ENCODE measurements at regions not wholly inside any gene's neighbourhood (a gene's known extent, or its start where the extent isn't known, plus 50 kb on each side); places are given as distances from the start of the nearest gene placed in this dataset.

DNA sequence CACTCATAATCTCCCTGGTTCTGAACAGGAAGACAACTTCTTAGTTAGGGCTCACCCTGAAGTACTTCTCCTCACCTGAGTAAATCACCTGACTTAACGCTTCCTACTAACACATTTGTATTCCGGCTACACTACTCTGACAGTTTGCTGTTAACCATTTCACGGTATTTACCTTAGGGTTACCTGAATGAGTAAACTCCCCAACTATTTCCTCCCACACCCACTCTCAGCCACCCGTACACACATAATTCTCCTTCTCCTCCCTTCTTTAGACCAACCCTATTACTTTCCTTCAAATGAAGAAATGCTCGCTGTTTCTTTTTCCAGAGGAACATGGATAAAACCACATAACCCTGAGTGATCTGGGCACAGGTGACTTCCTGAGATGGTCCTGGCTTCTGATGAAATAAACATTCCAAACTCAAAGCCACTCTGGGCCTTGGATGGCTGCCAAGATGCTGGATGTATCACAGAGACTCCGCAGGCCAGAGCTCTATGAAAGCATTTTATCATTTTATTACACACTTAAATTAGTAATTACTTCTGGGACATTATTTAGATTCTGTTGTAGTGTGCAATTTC is 183.6 kb upstream of the ATP11B start:
- DNase-seq = no peak

GRCh38 chr3:182612332-182612731 is 181.0 kb upstream of the ATP11B start:
- DNase-seq = no peak

DNA sequence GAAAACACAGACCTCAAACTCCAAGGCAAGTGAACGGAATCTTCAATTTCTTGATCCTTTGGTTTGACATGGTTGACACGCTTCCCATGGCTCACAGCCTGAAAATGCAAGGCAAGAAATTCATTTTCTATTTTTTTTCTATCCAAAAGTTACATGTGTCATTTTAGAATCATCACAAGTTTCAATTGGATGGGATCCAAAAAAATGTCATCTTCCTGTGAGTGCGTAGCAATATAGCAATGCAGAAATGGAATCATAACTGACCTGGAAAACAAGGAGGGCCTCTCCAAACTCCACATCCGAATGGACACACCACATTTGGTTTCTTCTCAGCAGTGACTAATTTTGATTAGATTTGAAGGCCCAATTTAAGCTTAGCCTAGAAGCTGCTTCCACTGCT is 175.8 kb upstream of the ATP11B start:
- no peak for DNase-seq

GRCh38 chr3:182618085-182618732 is 175.1 kb upstream of the ATP11B start:
- DNase-seq = no peak

DNA sequence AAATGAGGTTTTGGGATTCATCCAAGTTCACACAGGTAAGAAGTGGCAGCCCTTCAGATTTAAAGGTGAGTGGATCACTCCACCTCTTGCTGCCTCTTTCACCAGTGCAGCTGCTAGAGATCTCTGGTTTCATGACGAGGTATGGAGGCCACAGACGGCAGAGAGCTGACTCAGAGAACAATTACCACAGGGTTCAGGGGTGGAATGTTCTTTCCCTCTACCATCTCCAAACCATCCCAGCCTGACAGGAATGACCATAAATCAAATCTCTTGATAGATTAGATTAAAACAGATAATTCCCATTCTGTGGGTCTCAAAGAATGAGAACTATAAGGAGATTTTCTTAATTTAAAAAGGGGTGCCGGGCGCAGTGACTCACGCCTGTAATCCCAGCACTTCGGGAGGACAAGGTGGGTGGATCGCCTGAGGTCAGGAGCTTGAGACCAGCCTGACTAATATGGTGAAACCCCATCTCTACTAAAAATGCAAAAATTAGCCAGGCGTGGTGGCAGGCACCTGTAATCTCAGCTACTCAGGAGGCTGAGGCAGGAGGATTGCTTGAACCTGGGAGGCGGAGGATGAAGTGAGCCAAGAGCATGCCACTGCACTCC is 174.2 kb upstream of the ATP11B start:
- DNase-seq = no peak

GRCh38 chr3:182620723-182621434 is 172.4 kb upstream of the ATP11B start:
- no peak for DNase-seq

DNA sequence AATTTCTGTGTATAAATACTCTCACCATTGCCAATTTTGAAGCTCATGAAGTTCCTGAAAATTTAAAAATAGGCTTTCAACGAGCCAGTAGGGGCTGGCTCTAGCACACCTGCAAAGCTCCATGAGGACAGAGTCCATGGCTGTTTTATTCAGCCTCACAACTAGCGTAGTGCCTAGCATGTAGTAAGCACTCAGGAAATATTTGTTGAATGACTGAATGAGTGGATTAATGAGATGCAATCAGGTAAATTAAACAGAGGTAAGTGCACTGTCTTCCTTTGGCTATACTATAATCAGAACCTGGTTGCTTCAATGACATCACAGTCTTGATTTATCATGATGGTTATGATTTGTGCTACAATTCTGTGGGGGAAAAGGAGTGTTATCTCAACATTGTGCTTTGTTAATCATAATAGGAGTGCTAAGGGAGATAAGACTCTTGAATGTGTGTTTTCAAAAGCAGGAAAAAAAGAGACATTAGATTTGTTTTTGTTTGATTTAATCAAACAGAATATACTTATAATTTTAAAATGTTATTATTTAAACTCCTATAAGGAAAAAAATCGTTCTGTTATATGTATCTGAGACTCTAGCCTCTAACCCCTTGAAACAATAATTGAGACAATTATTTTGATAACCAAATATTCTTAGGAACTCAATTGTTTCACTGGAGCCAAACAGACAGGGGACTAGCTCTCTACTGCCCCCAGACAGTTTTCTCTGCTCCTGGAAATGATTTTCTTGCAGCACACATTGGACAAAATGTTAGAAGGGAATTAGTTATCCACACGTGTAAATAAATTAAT is 171.7 kb upstream of the ATP11B start:
- DNase-seq = no peak

DNA sequence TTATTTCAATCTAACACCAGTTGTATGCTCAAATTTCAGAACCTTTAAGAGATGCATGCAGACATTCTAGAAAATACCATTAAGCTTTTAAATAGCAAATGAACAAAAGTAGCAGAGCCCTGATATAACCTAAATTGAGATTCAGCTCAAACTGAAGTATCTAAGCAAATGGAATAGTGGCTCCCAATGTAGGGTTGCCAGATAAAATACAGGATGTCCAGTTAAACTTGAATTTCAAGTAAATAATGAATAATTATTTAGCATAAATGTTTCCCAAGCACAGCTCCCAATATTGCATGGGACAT is 171.1 kb upstream of the ATP11B start:
- DNase-seq = no peak

DNA sequence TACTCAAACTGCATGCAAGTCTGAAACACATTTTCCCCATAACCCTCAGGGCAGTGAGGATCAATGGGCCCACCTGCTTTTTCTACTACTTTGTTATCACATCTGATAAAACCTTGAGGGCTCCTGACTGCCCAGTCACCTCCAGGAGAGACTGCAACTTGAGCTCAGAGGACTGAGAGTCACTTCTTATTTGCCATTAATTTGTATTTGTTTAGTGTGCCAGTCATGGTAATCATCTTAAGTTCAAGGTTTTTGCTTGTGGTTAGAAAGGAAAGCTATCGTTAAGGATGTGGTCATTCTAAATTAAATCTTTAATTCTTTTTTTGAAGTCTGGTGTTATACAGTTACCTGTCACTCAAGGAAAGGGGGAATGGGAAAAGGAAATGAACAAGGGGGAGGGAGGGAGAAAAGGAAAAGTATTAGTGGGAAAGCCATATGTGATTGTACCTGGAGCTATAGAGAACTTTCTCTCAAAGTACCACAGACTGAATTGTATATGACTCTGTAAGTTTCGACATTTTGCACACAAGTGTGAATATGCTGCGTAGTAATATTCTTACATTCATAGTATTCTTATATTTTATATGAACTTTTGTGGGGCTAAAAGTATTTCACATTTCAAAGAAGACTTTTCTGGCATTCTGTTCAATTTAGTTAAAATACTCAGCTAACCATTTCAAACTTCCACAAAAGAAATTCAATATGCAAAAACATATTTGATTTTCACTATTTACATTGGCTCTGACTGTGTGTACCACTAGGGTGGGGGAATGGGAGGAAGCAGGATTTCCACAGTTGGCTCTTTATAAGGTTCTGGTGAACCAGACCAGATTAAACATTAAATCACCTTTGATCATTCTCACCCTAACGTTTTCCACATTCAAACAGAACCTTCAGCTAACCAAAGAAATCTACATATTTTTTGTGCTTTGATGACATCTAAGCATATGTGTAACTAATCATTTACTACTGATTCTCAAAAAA is 166.5 kb upstream of the ATP11B start:
- no peak for DNase-seq

DNA sequence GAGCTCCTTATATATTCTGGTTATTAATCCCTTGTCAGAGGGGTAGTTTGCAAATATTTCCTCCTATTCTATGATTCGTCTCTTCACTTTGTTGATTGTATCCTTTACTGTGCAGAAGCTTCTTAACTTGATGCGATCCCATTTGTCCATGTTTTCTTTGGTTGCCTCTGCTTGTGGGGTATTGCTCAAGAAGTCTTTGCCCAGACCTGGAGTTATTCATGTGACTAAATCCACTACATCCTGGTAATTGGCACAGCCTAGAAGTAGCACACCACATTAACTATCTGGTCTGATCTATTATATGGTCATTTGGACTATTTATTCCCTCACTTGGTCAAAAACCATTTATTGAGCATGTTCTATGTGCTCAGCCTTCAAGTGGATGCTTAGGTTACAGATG is 164.8 kb upstream of the ATP11B start:
- no peak for DNase-seq

GRCh38 chr3:182629521-182629920 is 163.8 kb upstream of the ATP11B start:
- no peak for DNase-seq

DNA sequence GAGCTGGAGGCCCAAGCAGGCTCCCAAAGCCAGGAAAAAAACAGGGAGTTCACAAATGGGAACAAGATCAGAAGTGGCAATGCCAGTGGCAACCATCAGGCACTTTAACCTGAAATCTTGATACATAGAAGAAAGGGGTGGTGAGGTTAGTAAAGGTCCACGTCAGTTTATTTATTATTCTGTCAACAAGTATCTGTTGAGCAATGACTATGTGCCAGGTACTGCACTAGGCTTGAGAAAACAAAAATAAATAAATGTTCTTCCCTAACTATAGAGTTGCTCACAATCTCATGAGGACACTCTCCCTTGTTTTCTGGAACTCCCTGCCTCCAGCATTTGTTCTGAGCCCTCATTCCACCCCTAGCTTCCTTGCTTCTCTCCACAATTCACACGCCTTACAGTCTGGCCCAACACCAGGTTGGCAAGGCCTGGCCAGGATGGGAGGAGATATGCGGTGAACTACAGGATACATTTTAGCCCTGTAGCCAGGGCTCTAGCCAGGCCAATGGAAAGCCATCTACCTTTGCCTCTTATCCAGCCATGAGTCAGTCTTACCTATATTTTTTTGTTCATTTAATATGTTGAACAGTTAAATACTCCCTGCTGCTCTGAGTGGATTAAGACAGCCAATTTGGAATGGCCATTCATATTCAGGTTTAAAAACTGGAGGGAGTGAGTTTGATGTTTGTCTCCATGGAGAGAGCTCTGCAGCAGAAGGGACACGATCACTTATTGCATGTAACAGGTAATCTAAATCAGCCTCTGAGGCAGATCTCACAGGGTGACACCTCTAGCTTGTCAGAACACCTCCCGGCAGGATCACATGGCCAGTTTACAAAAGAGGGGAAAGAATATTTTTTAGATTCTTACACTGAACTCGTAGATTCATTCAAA is 161.9 kb upstream of the ATP11B start:
- no peak for DNase-seq

DNA sequence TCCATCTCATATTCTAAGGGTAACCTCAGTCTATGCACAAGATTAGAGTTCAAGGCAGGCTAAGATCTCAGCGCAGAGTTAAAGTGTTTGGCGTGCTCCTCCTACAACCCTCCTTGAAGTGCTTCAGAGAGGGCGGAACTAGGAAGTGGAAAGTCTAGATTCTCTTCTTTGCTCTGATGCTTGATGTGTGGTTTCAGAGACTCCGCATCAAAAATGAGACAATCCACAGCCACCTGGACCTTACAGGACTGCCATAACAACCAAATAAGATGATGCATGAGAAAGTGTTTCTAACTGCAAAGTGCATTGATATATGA is 161.3 kb upstream of the ATP11B start:
- DNase-seq = no peak

DNA sequence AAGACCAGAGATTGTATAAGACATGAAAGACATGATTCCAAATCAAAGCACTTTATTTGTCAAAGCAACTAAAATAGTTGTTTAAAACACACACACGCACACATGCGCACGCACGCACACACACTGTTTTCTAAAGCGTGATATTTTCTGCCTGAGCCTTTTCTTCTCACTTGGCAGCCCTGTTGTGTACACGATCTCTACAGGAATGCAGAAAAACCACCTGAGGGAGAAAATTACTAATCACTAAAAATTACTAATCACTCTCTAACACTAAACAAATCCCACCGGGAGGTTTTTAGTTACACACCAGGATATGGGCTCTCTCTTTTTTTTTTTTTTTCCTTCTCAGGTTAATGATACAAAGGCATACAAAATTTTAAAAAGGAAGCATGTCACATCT is 160.1 kb upstream of the ATP11B start:
- DNase-seq = no peak

GRCh38 chr3:182636646-182637045 is 156.7 kb upstream of the ATP11B start:
- no peak for DNase-seq

DNA sequence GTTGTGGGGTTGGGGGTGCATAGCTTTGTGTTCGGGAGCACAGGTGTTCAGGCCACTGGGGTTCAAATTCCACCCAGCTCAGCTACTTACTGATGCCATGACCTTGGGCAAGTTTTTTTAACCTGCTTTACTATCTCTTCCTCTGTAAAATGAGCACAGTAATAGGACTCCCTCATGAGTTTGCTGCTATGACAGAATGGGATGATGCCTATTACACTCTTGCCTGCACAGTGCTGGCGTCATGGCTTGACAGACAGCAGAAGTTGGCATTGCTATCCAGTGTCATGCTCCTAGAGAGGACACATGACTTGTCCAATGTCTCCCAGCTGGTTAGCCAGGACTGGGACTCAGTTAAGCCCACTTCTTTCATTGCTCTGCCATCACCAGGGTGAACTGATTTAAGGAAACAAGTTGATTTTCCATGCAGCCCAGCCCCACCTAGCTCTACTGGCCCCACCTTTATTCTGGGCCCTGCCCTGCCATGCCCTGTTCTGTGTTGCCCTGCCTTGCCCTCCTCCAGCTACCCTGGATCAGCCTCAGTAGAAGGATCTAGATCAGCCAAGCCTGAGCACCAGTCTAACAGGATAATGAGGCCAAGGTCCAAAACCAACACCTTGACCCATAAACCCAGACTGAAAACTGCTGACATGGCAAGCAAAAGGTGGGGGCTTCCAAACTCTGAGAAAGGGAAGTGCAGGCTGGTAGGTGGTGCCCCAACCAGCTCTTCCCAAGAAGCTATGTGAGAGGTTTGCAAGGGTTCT is 155.8 kb upstream of the ATP11B start:
- no peak for DNase-seq

DNA sequence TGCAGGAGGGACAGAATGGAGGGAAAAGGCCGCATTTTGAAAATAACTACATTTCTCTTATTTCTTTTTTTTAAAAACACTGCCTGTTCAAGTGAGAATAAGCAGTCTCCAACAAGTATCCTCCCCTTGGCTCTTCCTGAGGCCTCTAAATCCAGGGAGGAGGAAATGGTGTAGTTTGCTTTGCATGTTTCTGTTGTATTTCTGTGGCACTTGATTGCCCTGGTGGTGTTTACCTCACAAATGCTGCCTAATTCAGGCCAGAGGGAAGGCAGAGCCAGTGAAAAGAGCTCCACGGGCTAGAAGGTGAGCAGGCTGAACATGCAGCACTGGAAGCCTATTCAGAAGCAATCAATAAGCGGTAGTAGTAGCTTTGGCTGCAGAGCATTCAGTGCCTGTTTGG is 149.3 kb upstream of the ATP11B start:
- DNase-seq = no peak

DNA sequence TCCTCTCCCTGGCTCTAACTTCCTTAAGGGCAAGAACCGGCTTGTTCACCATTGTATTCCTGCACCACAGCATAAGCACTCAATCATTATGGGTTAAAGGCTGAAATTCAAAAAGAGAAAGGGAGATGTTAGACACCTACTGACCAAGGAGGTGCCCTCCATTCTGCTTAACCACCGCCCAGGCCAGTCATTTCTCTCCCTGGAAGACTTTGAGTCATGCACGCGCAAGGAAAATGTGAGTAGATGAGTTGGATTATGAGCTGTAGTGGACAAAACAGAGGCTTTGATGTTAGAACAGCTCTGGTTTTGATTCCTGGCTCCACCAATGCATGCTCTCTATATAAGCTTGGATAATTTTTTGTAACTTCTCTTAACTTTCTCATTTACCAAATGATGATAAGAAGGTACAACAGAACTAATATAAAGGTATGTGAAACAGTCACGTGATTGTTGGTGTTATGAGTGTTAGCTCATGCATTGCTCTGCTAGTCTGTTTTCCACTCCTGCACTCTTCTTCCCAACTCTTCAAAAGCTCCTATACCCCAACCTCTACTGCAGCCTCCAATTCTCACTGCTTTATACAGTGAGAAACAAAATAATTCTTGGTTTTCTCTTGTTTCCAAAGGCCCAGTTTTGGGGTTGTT is 148.4 kb upstream of the ATP11B start:
- DNase-seq = no peak

DNA sequence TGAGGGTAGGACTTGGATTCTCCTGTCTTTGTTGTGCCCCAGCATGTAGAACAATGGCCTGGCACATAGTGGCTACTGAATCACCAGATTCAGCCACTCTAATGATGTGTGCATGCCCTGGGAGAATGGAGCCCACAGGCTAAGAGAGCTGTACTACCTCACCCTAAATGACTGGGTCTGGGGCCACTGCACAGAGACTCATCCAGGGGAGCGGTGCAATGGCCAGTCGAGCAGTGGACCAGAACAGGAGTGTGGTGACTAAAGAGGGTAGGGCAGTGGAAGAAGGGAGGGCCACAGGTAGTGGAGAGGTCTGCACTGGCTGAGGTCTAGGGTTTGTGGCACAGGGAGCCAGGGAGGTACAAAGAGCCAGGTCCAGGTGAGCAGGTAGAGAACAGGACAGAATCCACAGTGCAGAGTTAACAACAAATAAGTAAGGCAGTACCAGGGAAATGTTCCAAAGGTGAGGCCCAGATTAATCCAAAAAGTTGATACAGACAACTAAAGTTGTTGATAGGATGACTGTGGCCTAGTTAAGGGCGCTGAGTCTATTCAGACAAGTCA is 142.7 kb upstream of the ATP11B start:
- DNase-seq = no peak

DNA sequence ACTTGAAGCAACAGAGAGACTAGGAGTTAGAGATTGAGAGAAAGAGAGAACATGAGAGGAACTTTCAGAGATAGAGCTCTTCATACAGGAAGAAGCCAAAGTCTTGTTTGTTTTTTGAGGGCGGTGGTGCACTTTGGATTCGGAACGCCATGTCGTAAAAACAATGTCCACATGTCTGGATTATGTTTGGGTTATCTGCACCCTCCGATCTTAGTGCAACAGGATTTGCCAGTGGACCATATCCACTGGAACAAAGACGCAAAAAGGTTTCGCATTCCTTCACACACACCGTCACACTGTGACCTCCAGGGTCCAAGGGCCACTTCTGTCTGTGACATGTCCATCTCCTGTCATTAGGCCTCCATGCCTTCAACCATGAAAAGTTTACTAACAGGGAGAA is 141.8 kb upstream of the ATP11B start:
- DNase-seq = no peak
